ENCODE measurements at regions not wholly inside any gene's neighbourhood (a gene's known extent, or its start where the extent isn't known, plus 50 kb on each side); places are given as distances from the start of the nearest gene placed in this dataset.

DNA sequence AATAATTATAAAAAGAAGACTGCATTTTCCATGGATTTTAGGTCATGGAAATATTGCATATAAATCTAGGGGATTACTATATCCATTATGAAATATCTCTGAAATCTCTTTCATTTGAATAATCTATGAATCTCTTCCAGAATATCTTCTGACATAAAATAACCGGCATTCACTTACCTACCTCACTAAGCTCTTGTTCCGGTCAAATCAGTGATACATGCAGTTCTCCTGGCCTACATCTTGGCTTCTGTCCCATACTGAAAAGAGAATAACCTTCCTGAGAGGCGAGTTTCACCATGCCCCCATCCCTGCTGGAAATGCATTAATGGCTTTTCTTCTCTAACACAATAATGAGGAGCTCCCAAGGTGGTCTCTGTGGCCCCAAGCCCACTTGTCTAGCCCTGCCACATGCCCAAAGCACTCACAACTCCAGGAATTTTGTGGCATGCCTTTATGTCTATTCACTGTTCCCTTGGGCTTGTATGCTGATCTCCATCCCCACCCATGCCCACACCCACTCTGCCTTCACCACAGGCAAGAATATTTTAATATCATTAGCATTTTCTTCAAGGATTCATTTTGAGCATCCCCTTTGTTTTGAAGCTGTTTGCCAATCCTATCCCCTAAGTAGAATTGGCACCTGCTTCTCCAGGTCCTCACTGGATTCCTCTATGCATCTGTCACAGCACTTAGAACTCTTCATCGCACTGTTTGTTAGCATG lies 401.6 kb downstream of the COG6 start:
- no peaks in the 10 kb centered on the region for H3K36me3 ChIP-seq (ENCODE audit: control insufficient read depth, insufficient read depth, low read length)

GRCh38 chr13:40058757-40059236 lies 403.3 kb downstream of the COG6 start:
- H3K36me3 ChIP-seq (ENCODE audit: control insufficient read depth, insufficient read depth, low read length), result no peaks in the 10 kb centered on the region
- DNase-seq (ENCODE audit: low read depth), result no peak
- no peak for TF ChIP-seq CTCF (IDR thresholded peaks at IDR 0.05; ENCODE audit: insufficient read depth, low read length, poor library complexity, severe bottlenecking)
- H3K4me3 ChIP-seq (ENCODE audit: low read depth, low read length), result no peak overlapping the region
- no peaks in the 10 kb centered on the region for H3K27me3 ChIP-seq (ENCODE audit: control insufficient read depth, insufficient read depth, low read length)

More for the DNA sequence above, 401.6 kb downstream of the COG6 start:
- DNase-seq (ENCODE audit: low read depth), result no peak
- no peak for TF ChIP-seq CTCF (IDR thresholded peaks at IDR 0.05; ENCODE audit: insufficient read depth, low read length, poor library complexity, severe bottlenecking)
- no peak overlapping the region for H3K4me3 ChIP-seq (ENCODE audit: low read depth, low read length)
- H3K27me3 ChIP-seq (ENCODE audit: control insufficient read depth, insufficient read depth, low read length), result no peaks in the 10 kb centered on the region

DNA sequence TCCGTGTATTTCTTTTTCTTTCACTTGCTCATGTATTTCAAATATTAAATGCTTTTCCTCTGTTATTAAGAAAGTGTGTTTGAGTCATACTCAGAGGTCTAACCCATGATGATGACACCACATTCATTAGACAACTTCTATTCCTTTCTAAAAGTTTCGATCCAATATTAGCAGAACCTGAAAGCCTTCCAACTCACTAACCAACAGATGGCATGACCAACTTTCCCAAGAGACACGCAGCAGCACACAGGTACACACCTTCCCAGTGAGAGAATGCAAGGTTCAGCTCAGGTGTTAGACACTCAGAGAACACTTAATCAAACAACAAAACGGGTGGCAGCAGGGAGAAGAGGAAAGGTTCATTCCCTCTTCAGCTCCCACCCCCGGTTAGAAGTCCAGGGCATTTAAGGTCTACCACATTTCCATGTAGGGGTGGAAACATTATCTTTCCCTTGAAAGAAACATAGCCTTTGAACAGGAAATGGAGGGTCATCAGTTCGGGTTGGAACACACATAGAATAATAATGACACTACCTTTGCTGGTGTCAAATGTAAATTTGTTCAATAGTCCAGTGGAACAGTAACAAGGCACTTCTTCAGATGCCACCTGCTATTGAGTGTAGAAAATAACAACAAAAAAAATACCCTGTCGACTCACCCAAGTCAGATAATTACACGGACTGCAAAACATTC lies 404.2 kb downstream of the COG6 start:
- no peak for TF ChIP-seq CTCF (IDR thresholded peaks at IDR 0.05; ENCODE audit: insufficient read depth, low read length, poor library complexity, severe bottlenecking)
- Histone ChIP-seq H3K36me3 (ENCODE audit: control insufficient read depth, insufficient read depth, low read length) (no peaks in the 10 kb centered on the region), H3K27me3 (ENCODE audit: control insufficient read depth, insufficient read depth, low read length) (no peaks in the 10 kb centered on the region), H3K4me3 (ENCODE audit: low read depth, low read length) (no peak overlapping the region)
- DNase-seq (ENCODE audit: low read depth), result no peak

- H3K4me3 ChIP-seq (ENCODE audit: low read depth, low read length), result no peak overlapping the region
Observed at GRCh38 chr13:40060296-40061007, 405.0 kb downstream of the COG6 start.

More at GRCh38 chr13:40060296-40061007, 405.0 kb downstream of the COG6 start:
- H3K36me3 ChIP-seq (ENCODE audit: control insufficient read depth, insufficient read depth, low read length), result no peaks in the 10 kb centered on the region
- H3K27me3 ChIP-seq (ENCODE audit: control insufficient read depth, insufficient read depth, low read length), result no peaks in the 10 kb centered on the region
- DNase-seq (ENCODE audit: low read depth), result no peak
- no peak for TF ChIP-seq CTCF (IDR thresholded peaks at IDR 0.05; ENCODE audit: insufficient read depth, low read length, poor library complexity, severe bottlenecking)

Measured in kidney epithelial cell (primary cell).